Epithelial cell of proximal tubule (primary cell): ENCODE measurements at regions not wholly inside any gene's neighbourhood (a gene's known extent, or its start where the extent isn't known, plus 50 kb on each side); places are given as distances from the start of the nearest gene placed in this dataset.

Source experiments
- DNase-seq: peaks from one replicate; pipeline ENCODE4 v3.0.0-alpha.2; 2011; ENCODE audit warnings: low read depth
- H3K4me3 ChIP-seq: 2 replicates; pipeline ENCODE4 v1.5.1; 2011; ENCODE audit warnings: low read depth, mild to moderate bottlenecking, low read length
- CTCF ChIP-seq: conservative IDR thresholded peaks from 2 replicates; pipeline ENCODE4 v1.5.1; 2012; ENCODE audit warnings: low read depth, mild to moderate bottlenecking, low read length

- no peak overlapping the region for H3K4me3 ChIP-seq
- no peak for TF ChIP-seq CTCF
- no peak for DNase-seq
Measured at GRCh38 chr9:118230329-118230728, 526.1 kb downstream of the TLR4 start.

GRCh38 chr9:118236625-118237024 is 532.4 kb downstream of the TLR4 start:
- DNase-seq = no peak
- no peak overlapping the region for H3K4me3 ChIP-seq
- no peak for TF ChIP-seq CTCF

GRCh38 chr9:118238139-118238538 is 533.9 kb downstream of the TLR4 start:
- no peak for TF ChIP-seq CTCF
- H3K4me3 ChIP-seq = no peak overlapping the region
- peak; percentile 3 for DNase-seq

- no peak for DNase-seq
- H3K4me3 ChIP-seq = no peak overlapping the region
- no peak for TF ChIP-seq CTCF
Measured at GRCh38 chr9:118252027-118252426, 547.8 kb downstream of the TLR4 start.

- no peak for DNase-seq
- TF ChIP-seq CTCF = no peak
- H3K4me3 ChIP-seq = no peak overlapping the region
Measured at GRCh38 chr9:118262191-118262590, 558.0 kb downstream of the TLR4 start.

- no peak for DNase-seq
- no peak for TF ChIP-seq CTCF
- no peak overlapping the region for H3K4me3 ChIP-seq
Measured at GRCh38 chr9:118263949-118264348, 559.7 kb downstream of the TLR4 start.

- no peak overlapping the region for H3K4me3 ChIP-seq
- no peak for DNase-seq
- no peak for TF ChIP-seq CTCF
Measured at GRCh38 chr9:118268046-118268445, 563.8 kb downstream of the TLR4 start.
